Medulla oblongata (tissue), 1 donor: ENCODE measurements at regions not wholly inside any gene's neighbourhood (a gene's known extent, or its start where the extent isn't known, plus 50 kb on each side); places are given as distances from the start of the nearest gene placed in this dataset.
"Not testable (repeated sequence)": the region's sequence is repeated elsewhere in the genome, so short reads cannot be mapped to it uniquely, and the experiment has no call there.

Experiments used
- DNase-seq: peaks from one replicate; pipeline ENCODE4 v3.0.0-alpha.2; 2015; ENCODE audit errors: extremely low spot score

GRCh38 chr14:85897808-85898207 lies 367.9 kb downstream of the FLRT2 start:
- no peak for DNase-seq

- DNase-seq = no peak
Measured at GRCh38 chr14:85895603-85896002, 365.7 kb downstream of the FLRT2 start.

- no peak for DNase-seq
Measured at GRCh38 chr14:85892251-85892650, 362.3 kb downstream of the FLRT2 start.

- no peak for DNase-seq
Measured at GRCh38 chr14:85883966-85884365, 354.0 kb downstream of the FLRT2 start.

GRCh38 chr14:85883101-85883500 lies 353.2 kb downstream of the FLRT2 start:
- no peak for DNase-seq

- DNase-seq = no peak
Measured at GRCh38 chr14:85881935-85882334, 352.0 kb downstream of the FLRT2 start.

- no peak for DNase-seq
Measured at GRCh38 chr14:85878874-85879273, 348.9 kb downstream of the FLRT2 start.

- no peak for DNase-seq
Measured at GRCh38 chr14:85873006-85873405, 343.1 kb downstream of the FLRT2 start.

GRCh38 chr14:85867450-85867849 lies 337.5 kb downstream of the FLRT2 start:
- no peak for DNase-seq

- DNase-seq = no peak
Measured at GRCh38 chr14:85865701-85866100, 335.8 kb downstream of the FLRT2 start.

- DNase-seq = no peak
Measured at GRCh38 chr14:85858634-85859033, 328.7 kb downstream of the FLRT2 start.

- DNase-seq = peak; percentile 20
Measured at GRCh38 chr14:85856430-85856829, 326.5 kb downstream of the FLRT2 start.

- no peak for DNase-seq
Measured at GRCh38 chr14:85853996-85854526, 324.1 kb downstream of the FLRT2 start.

- DNase-seq = no peak
Measured at GRCh38 chr14:85852906-85853305, 323.0 kb downstream of the FLRT2 start.

- DNase-seq = not testable (repeated sequence)
Measured at GRCh38 chr14:85852123-85852522, 322.2 kb downstream of the FLRT2 start.

GRCh38 chr14:85830549-85830948 lies 300.6 kb downstream of the FLRT2 start:
- not testable (repeated sequence) for DNase-seq

GRCh38 chr14:85829601-85830000 lies 299.7 kb downstream of the FLRT2 start:
- not testable (repeated sequence) for DNase-seq

- no peak for DNase-seq
Measured at GRCh38 chr14:85824526-85824925, 294.6 kb downstream of the FLRT2 start.

- DNase-seq = no peak
Measured at GRCh38 chr14:85822236-85822635, 292.3 kb downstream of the FLRT2 start.

- no peak for DNase-seq
Measured at GRCh38 chr14:85817430-85817829, 287.5 kb downstream of the FLRT2 start.

- DNase-seq = no peak
Measured at GRCh38 chr14:85813040-85813439, 283.1 kb downstream of the FLRT2 start.

GRCh38 chr14:85811340-85811739 lies 281.4 kb downstream of the FLRT2 start:
- DNase-seq = no peak

GRCh38 chr14:85799668-85800067 lies 269.7 kb downstream of the FLRT2 start:
- DNase-seq = no peak

GRCh38 chr14:85798856-85799255 lies 268.9 kb downstream of the FLRT2 start:
- DNase-seq = no peak
